ENCODE measurements at regions not wholly inside any gene's neighbourhood (a gene's known extent, or its start where the extent isn't known, plus 50 kb on each side); places are given as distances from the start of the nearest gene placed in this dataset.

- TF ChIP-seq SIN3A (IDR thresholded peaks at IDR 0.05; ENCODE audit: low read depth, low read length) (no peak), ELK1 (IDR thresholded peaks at IDR 0.05; ENCODE audit: low read depth, low read length) (no peak), POLR2A (IDR thresholded peaks at IDR 0.05; ENCODE audit: low read depth, low read length) (no peak), BHLHE40 (IDR thresholded peaks at IDR 0.05; ENCODE audit: borderline replicate concordance in 1 of 2, low read depth in 2 of 2, low read length in 1 of 2) (no peak), GATAD2B (conservative IDR thresholded peaks at IDR 0.05; ENCODE audit: low read depth) (no peak), CREM (IDR thresholded peaks at IDR 0.05; ENCODE audit: low read depth) (no peak), ATF3 (IDR thresholded peaks at IDR 0.05; ENCODE audit: borderline replicate concordance, extremely low read depth, low read depth, low read length) (no peak), CREB1 (IDR thresholded peaks at IDR 0.05; ENCODE audit: low read depth) (no peak)
- TF ChIP-seq, protein P1, sequence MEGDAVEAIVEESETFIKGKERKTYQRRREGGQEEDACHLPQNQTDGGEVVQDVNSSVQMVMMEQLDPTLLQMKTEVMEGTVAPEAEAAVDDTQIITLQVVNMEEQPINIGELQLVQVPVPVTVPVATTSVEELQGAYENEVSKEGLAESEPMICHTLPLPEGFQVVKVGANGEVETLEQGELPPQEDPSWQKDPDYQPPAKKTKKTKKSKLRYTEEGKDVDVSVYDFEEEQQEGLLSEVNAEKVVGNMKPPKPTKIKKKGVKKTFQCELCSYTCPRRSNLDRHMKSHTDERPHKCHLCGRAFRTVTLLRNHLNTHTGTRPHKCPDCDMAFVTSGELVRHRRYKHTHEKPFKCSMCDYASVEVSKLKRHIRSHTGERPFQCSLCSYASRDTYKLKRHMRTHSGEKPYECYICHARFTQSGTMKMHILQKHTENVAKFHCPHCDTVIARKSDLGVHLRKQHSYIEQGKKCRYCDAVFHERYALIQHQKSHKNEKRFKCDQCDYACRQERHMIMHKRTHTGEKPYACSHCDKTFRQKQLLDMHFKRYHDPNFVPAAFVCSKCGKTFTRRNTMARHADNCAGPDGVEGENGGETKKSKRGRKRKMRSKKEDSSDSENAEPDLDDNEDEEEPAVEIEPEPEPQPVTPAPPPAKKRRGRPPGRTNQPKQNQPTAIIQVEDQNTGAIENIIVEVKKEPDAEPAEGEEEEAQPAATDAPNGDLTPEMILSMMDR (IDR thresholded peaks at IDR 0.05 in 2 of 3, conservative IDR thresholded peaks at IDR 0.05 in 1 of 3; ENCODE audit: control insufficient read depth in 2 of 3, extremely low read depth in 1 of 3, insufficient read depth in 1 of 3, low read depth in 3 of 3, low read length in 3 of 3): no peak
Measured at GRCh38 chr12:94038605-94039004, 109.8 kb upstream of the PLXNC1 start.
